Panc1 (cell line): ENCODE measurements at regions not wholly inside any gene's neighbourhood (a gene's known extent, or its start where the extent isn't known, plus 50 kb on each side); places are given as distances from the start of the nearest gene placed in this dataset.

Experiments used
- ATAC-seq: fragments of 200-7000 bp; cut with Tn5 transposase; 2 replicates; pipeline ENCODE4 v1.9.1; 2020; ENCODE audit warnings: mild to moderate bottlenecking, moderate library complexity
- BruUV-seq: library from RNA; stranded (reverse); fragments of 400-500 nt; replicated peaks from 2 replicates; lab custom pipeline; 2021; lab: Mats Ljungman, UMichigan
- CTCF ChIA-PET: fragments of 300-600 bp; sonication (Branson Sonifier 250); formaldehyde crosslinking; loops from one replicate; lab custom pipeline; 2022; ENCODE audit warnings: antibody characterized with exemption; lab: Charles Lee
- POLR2A ChIA-PET: fragments of 300-600 bp; sonication (Branson Sonifier 250); formaldehyde crosslinking; loops from one replicate; lab custom pipeline; 2022; ENCODE audit warnings: antibody characterized with exemption; lab: Charles Lee
- DNase-seq: peaks from one replicate; pipeline ENCODE4 v3.0.0-alpha.2; 2010; ENCODE audit warnings: low read depth, low spot score
- H3K27ac ChIP-seq: 2 replicates; pipeline ENCODE4 v1.5.1; 2011; ENCODE audit warnings: mild to moderate bottlenecking, low read length, inconsistent platforms
- H3K27me3 ChIP-seq: fragments of 200-500 bp; sonication (Bioruptor generic); 2 replicates; pipeline ENCODE4 v1.6.0; 2014; ENCODE audit warnings: low read length, inconsistent platforms; ENCODE audit not compliant: control insufficient read depth, insufficient read depth
- H3K36me3 ChIP-seq: fragments of 200-500 bp; sonication (Bioruptor generic); 2 replicates; pipeline ENCODE4 v1.5.1; 2014; ENCODE audit warnings: inconsistent platforms, mild to moderate bottlenecking, low read length, moderate library complexity; ENCODE audit not compliant: control insufficient read depth, insufficient read depth
- H3K4me1 ChIP-seq: 2 replicates; pipeline ENCODE4 v1.5.1; 2011; ENCODE audit warnings: inconsistent platforms, mild to moderate bottlenecking, low read length, moderate library complexity; ENCODE audit not compliant: control insufficient read depth, insufficient read depth
- H3K4me3 ChIP-seq, 2 experiments: 2 replicates each; pipeline ENCODE4 v1.5.1; 2011 to 2012; ENCODE audit warnings: low read depth in 2 of 2, low read length in 2 of 2, mild to moderate bottlenecking in 2 of 2, inconsistent platforms in 1 of 2, moderate library complexity in 1 of 2
- H3K9me3 ChIP-seq: fragments of 200-500 bp; sonication (Bioruptor generic); 2 replicates; pipeline ENCODE4 v1.5.1; 2014; ENCODE audit warnings: low read depth, mild to moderate bottlenecking, inconsistent platforms, low read length, moderate library complexity; ENCODE audit not compliant: control insufficient read depth, insufficient read depth
- CTCF ChIP-seq: fragments of 450-650 bp; IDR thresholded peaks from 2 replicates; pipeline ENCODE4 v1.5.1; 2017; ENCODE audit warnings: mild to moderate bottlenecking
- POLR2AphosphoS5 ChIP-seq: IDR thresholded peaks from 2 replicates; pipeline ENCODE4 v1.6.1; 2012; ENCODE audit warnings: mild to moderate bottlenecking, low read depth, low read length, moderate library complexity
- SIN3A ChIP-seq: IDR thresholded peaks from 2 replicates; pipeline ENCODE4 v1.6.1; 2012; ENCODE audit warnings: low read depth, mild to moderate bottlenecking, low read length, moderate library complexity, borderline replicate concordance; ENCODE audit not compliant: insufficient read depth
- TCF7L2 ChIP-seq: IDR thresholded peaks from 2 replicates; pipeline ENCODE4 v1.6.1; 2011; ENCODE audit warnings: mild to moderate bottlenecking, low read depth, low read length, inconsistent platforms
- in situ Hi-C: cut with HindIII; loops from 2 replicates; pipeline ENCODE4 v1.10.0; 2016; ENCODE audit warnings: low sequenced_read_pairs, low pct_unique_long_range_greater_than_20kb
- intact Hi-C: fragments of 100-400 bp; cut with micrococcal nuclease; formaldehyde crosslinking; loops from one replicate; pipeline ENCODE4 v1.10.0; 2022; ENCODE audit not compliant: unreplicated experiment
- TF ChIP-seq, protein P1 (sequence below), 2 experiments: IDR thresholded peaks; 2 replicates each; pipeline ENCODE4 v1.6.1; 2011 to 2012; ENCODE audit warnings: low read depth in 2 of 2, control low read depth in 1 of 2, low read length in 1 of 2, mild to moderate bottlenecking in 1 of 2, moderate library complexity in 1 of 2; ENCODE audit not compliant: insufficient read depth in 1 of 2

- H3K4me3 ChIP-seq = no peak overlapping the region
- ATAC-seq (no peak), DNase-seq (no peak)
- in situ Hi-C loops (no loop called here), intact Hi-C loops (no loop called here)
- TF ChIP-seq SIN3A (no peak), CTCF (no peak), TCF7L2 (no peak), POLR2AphosphoS5 (no peak)
- TF ChIP-seq, protein P1, sequence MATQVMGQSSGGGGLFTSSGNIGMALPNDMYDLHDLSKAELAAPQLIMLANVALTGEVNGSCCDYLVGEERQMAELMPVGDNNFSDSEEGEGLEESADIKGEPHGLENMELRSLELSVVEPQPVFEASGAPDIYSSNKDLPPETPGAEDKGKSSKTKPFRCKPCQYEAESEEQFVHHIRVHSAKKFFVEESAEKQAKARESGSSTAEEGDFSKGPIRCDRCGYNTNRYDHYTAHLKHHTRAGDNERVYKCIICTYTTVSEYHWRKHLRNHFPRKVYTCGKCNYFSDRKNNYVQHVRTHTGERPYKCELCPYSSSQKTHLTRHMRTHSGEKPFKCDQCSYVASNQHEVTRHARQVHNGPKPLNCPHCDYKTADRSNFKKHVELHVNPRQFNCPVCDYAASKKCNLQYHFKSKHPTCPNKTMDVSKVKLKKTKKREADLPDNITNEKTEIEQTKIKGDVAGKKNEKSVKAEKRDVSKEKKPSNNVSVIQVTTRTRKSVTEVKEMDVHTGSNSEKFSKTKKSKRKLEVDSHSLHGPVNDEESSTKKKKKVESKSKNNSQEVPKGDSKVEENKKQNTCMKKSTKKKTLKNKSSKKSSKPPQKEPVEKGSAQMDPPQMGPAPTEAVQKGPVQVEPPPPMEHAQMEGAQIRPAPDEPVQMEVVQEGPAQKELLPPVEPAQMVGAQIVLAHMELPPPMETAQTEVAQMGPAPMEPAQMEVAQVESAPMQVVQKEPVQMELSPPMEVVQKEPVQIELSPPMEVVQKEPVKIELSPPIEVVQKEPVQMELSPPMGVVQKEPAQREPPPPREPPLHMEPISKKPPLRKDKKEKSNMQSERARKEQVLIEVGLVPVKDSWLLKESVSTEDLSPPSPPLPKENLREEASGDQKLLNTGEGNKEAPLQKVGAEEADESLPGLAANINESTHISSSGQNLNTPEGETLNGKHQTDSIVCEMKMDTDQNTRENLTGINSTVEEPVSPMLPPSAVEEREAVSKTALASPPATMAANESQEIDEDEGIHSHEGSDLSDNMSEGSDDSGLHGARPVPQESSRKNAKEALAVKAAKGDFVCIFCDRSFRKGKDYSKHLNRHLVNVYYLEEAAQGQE (IDR thresholded peaks at IDR 0.05; ENCODE audit: insufficient read depth in 1 of 2, low read depth in 2 of 2, low read length in 1 of 2) = no peak
- H3K4me1 ChIP-seq = peaks cover 4% of the 10 kb centered on the region; the same call in 1 of the 2 replicates
- no peaks in the 10 kb centered on the region for H3K9me3 ChIP-seq
- H3K27me3 ChIP-seq = no peaks in the 10 kb centered on the region
- POLR2A ChIA-PET = no interaction called here
- BruUV-seq = no TSS peak
- no peaks in the 10 kb centered on the region for H3K36me3 ChIP-seq
- no peak overlapping the region for H3K27ac ChIP-seq
- CTCF ChIA-PET = interaction anchor here (0.5 kb wide), 1 partner anchor 11 kb away, joined by 3 read pairs; no protein-coding TSS in a partner anchor
Observed at GRCh38 chr1:67916140-67916886, 83.0 kb upstream of the GNG12 start.

DNA sequence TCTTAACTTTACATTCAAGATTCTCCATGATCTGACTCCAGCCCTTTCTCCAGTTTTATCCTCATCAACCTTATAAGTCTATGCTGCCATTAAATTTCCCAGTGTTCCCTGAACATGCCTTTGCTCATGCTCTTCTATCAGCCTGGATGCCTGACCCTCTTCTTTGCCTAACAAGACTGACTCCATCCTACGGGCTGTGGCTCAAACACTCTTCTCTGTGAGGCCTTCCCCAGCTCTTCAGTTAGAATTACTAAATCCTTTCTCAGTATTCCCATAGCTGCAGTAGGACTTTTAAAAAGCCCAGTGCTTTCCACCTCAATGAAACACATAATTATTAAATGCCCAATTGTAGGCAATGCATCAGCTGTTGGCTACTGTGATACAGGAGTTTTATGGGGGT lies 76.5 kb upstream of the GNG12 start:
- in situ Hi-C loops (no loop called here), intact Hi-C loops (no loop called here)
- H3K27ac ChIP-seq = no peak overlapping the region
- DNase-seq (no peak), ATAC-seq (no peak)
- no peak for TF ChIP-seq TCF7L2
- H3K36me3 ChIP-seq = no peaks in the 10 kb centered on the region
- H3K27me3 ChIP-seq = no peaks in the 10 kb centered on the region
- BruUV-seq = no TSS peak
- H3K4me1 ChIP-seq = no peaks in the 10 kb centered on the region
- CTCF ChIA-PET = no interaction called here
- POLR2A ChIA-PET = no interaction called here
- H3K4me3 ChIP-seq = no peak overlapping the region
- H3K9me3 ChIP-seq = no peaks in the 10 kb centered on the region

DNA sequence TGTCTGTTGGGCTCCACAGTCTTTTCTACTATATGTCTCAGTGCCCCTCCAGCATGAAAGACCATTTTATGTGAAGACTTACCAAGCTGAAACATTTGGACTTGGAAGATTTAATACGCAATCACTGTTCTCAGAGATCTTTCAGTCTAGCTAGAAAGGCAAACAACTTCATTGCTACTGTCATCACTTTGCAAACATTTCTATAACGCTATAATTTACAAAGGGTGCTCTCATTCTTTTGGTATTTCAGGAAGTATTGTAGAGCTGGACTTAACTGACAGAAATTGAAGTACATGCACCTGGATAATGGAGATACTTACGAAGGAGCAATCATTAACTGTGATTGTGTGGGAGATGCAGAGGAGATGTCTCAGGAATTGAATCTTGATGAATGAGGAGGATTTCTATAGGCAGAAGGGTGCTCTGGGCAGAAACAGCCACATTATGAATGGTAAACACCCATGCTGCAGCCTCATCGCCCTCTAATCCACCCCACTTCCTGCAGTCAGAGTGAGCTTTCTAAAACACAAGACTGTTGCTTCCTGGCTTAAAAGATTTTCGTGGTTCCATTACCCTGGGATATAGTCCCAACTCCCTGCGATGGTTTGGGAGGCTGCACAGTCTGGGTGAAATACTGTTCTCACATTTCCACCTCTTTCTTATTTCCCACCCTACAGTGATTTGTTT lies 75.1 kb upstream of the GNG12 start:
- no peak for TF ChIP-seq POLR2AphosphoS5
- TF ChIP-seq SIN3A = no peak
- TF ChIP-seq, protein P1 (IDR thresholded peaks at IDR 0.05; ENCODE audit: insufficient read depth in 1 of 2, low read depth in 2 of 2, low read length in 1 of 2) = no peak
- no peak for TF ChIP-seq TCF7L2
- no peak for TF ChIP-seq CTCF
- ChIA-PET CTCF (no interaction called here), POLR2A (no interaction called here)
- BruUV-seq = no TSS peak
- ATAC-seq = peak; percentile 26; the same call in 1 of the 2 replicates
- DNase-seq = no peak
- Histone ChIP-seq H3K4me3 (no peak overlapping the region), H3K36me3 (no peaks in the 10 kb centered on the region), H3K9me3 (no peaks in the 10 kb centered on the region), H3K27me3 (no peaks in the 10 kb centered on the region), H3K4me1 (no peaks in the 10 kb centered on the region), H3K27ac (no peak overlapping the region)
- intact Hi-C loops (no loop called here), in situ Hi-C loops (no loop called here)
